ENCODE measurements at regions not wholly inside any gene's neighbourhood (a gene's known extent, or its start where the extent isn't known, plus 50 kb on each side); places are given as distances from the start of the nearest gene placed in this dataset.
"Not testable (repeated sequence)": the region's sequence is repeated elsewhere in the genome, so short reads cannot be mapped to it uniquely, and the experiment has no call there.

DNA sequence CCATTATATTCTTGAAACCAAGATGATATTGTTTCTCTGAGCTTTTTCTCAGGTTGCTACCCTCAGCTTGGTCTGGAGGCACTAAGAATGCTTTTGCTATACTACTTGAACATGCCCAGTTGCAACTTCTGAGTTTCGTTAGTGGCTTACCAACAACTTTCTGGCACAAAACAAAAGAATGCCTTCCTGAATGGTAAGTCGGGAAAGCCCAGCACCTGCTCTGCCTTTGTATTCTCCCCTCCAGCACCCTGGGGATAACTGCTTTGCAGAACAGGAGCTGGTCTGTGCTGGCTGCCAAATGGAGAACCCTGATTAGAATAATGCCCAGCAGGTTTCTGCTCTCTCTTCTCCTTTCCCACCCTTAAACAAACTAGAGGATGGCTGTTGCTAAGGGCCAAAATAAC is 149.3 kb downstream of the TGFB2 start:
- no peak for DNase-seq (ENCODE audit: low read depth in 2 of 3, low spot score in 2 of 3)

GRCh38 chr1:218495931-218496330 is 150.8 kb downstream of the TGFB2 start:
- no peak for DNase-seq (ENCODE audit: low read depth in 2 of 3, low spot score in 2 of 3)

GRCh38 chr1:218496561-218496960 is 151.4 kb downstream of the TGFB2 start:
- no peak for DNase-seq (ENCODE audit: low read depth in 2 of 3, low spot score in 2 of 3)

- DNase-seq (ENCODE audit: low read depth in 2 of 3, low spot score in 2 of 3) = no peak
These were observed 153.2 kb downstream of the TGFB2 start for GRCh38 chr1:218498056-218498938.

DNA sequence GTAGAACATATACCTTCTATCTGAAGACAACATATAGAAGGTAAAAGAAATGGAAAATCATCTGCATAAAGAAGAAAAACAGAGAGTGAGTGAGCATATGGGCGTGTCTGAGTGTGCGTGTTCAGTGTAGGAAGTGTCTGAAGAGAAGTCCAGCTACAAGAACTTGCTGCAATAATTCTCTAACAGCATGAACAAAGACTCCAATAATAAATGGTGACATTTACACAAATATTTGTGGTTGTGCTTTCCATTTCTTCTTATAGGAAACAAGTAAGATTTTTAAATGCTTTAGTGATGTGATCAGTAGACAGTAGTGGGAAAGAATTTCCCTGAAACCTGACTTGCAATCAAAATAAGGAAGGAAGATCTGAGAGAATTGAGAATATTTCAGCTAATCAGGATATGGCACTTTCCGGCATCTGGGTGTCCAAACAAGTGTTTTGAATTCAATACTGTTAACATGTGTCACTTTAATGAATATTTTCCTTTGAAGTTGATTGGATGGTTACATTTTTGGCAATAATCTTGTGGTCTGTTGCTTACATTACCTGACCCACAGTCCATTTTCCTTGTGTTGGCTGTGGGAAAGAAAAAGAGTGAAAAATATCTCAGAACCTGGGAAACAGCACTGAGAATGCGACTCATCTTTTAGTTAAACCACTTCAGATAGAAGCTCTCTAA is 154.0 kb downstream of the TGFB2 start:
- peak in 2 of 3 donors; percentile 12 to 28 for DNase-seq (ENCODE audit: low read depth in 2 of 3, low spot score in 2 of 3)

- DNase-seq (ENCODE audit: low read depth in 2 of 3, low spot score in 2 of 3) = no peak
These were observed 154.8 kb downstream of the TGFB2 start for GRCh38 chr1:218499911-218500310.

DNA sequence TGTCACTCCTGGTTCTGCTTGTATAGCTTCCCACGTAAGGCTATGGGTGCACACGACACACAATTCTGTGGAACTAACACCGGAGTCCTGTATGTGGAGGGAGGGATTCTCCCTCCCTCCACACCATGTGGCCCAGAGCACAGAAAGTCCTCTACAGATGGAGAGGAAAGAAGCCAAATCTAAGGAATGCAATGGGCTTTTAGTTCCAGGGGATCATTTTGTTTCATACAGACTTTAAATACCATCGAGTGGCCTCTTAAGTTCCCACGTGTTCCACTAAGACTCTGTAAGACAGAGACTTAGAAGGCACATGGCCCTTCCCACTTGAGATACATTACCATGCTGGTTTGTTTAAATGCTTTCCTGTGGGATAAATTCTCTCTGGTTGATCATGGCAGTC is 156.0 kb downstream of the TGFB2 start:
- DNase-seq (ENCODE audit: low read depth in 2 of 3, low spot score in 2 of 3) = no peak

- no peak for DNase-seq (ENCODE audit: low read depth in 2 of 3, low spot score in 2 of 3)
These were observed 157.2 kb downstream of the TGFB2 start for GRCh38 chr1:218502383-218502782.

DNA sequence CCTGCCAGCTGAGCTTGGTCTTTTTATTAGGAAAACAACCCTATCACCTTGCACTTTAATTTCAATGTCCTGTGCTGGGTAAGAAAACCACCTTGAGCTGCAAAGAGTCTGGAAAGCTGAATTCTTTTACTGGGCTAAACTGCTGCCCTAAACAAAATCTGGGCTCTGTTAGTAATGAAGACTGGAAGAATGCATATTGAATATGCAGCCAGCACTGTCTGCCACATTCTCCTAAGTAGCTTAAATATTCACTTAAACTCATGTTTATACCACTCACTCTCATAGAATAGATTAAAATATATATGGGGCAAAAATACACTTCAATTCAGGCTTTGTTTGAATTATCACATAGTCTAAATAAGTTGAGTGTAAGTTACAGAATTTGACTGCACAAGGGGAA is 158.0 kb downstream of the TGFB2 start:
- DNase-seq (ENCODE audit: low read depth in 2 of 3, low spot score in 2 of 3) = no peak

DNA sequence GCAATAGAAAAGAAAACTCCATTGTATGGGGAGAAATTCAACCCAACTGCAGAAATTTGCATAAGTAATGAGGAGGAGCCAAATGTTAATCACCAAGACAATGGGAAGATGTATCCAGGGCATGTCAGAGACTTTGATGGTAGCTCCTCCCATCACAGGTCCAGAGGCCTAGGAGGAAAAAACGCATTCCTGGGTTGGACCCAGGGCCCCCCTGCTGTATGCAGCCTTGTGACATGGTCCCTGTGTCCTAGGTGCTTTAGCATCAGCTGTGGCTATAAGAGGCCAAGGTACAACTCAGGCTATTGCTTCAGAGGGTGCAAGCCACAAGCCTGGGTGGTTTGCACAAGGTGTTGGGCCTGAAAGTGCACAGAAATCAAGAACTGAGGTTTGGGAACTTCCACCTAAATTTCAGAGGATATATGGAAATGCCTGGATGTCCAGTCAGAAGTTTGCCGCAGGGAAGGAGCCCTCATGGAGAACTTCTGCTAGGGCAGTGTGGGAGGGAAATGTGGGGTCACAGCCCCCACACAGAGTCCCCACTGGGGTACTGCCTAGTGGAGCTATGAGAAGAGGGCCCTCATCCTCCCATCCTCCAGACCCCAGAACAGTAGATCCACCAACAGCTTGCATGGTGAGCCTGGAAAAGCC is 162.3 kb downstream of the TGFB2 start:
- no peak for DNase-seq (ENCODE audit: low read depth in 2 of 3, low spot score in 2 of 3)

- DNase-seq (ENCODE audit: low read depth in 2 of 3, low spot score in 2 of 3) = no peak
These were observed 165.1 kb downstream of the TGFB2 start for GRCh38 chr1:218510153-218510772.

DNA sequence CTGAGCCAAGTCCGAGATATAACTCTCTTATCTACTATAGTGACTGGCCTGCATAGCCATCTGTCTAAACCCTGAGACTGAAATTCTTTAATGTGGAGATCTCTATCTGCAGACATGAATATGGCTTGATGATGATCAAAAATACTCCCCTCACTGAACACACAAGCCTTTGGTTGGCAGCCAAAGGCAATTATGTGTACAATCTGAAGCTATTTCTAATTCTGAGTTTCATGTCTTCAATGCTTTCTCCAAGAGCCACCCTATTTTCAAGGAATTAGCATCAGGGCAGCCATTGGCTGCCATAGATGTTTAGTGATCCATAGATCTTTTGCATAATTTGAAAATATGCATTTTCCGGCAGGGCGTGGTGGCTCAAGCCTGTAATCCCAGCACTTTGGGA is 168.2 kb downstream of the TGFB2 start:
- DNase-seq (ENCODE audit: low read depth in 2 of 3, low spot score in 2 of 3) = no peak

DNA sequence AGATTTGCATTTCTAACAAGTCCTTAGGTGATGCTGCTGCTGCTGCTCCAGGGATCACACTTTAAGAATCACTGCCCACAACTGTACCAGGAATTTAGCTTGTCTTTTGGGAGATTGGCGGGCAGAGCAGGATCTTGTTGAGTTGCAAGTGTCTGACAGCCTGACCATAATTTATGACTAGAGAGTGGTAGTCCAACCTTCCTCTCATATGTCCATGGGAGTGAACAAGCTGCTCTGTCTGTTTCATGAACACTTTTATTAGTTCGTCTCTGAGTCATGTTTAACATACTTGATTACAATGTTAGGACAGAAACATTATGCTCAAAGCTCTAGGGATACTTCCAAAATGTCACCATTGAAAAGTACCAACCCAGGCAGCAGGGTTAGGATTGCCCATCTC is 169.6 kb downstream of the TGFB2 start:
- no peak for DNase-seq (ENCODE audit: low read depth in 2 of 3, low spot score in 2 of 3)

- DNase-seq (ENCODE audit: low read depth in 2 of 3, low spot score in 2 of 3) = no peak
These were observed 171.4 kb downstream of the TGFB2 start for GRCh38 chr1:218516526-218516925.

DNA sequence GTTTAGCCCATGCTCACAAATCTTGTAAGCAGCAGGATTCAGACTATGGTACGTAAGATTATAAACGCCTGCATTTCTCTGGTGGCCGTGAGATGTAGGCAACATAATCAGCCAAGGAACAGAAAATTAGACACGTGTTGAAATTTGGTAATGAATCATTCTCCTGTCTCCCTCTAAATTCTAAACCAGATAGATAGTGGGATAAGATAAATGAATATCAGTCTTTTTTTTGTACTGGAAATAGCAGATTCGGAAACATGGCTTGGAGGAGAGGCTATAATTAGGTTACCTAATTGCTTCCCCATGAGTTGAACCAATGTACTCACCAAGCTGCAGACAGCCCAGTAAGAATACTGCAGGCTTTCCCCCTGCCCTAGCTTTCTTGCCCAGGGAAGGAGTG is 172.3 kb downstream of the TGFB2 start:
- DNase-seq (ENCODE audit: low read depth in 2 of 3, low spot score in 2 of 3) = no peak

DNA sequence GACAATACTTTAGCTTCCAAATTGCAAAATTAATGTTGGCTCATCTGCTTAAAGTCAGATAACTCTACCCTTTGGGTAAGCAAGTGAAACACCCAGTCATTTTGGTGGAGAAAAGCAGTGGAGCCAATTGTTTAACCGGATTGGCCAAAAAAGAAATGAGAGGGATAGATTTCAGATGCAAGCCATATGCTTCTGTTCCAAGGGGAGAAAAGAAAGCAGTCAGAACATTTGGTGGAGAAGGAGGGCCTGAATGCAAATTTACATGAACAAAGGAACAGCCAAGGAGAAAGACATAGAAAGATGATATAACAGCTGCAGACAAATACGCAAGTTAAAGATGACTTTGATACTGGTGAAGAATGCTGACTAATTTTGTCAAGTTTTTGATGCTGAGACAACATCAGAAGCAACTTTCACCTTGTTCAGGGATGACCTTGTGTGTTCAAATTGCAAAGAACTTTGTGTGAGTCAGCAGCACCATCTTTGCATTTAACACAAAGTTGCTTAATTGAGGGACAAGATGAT is 173.1 kb downstream of the TGFB2 start:
- DNase-seq (ENCODE audit: low read depth in 2 of 3, low spot score in 2 of 3) = no peak

GRCh38 chr1:218520646-218521045 is 175.5 kb downstream of the TGFB2 start:
- not testable (repeated sequence) for DNase-seq (ENCODE audit: low read depth in 2 of 3, low spot score in 2 of 3)

DNA sequence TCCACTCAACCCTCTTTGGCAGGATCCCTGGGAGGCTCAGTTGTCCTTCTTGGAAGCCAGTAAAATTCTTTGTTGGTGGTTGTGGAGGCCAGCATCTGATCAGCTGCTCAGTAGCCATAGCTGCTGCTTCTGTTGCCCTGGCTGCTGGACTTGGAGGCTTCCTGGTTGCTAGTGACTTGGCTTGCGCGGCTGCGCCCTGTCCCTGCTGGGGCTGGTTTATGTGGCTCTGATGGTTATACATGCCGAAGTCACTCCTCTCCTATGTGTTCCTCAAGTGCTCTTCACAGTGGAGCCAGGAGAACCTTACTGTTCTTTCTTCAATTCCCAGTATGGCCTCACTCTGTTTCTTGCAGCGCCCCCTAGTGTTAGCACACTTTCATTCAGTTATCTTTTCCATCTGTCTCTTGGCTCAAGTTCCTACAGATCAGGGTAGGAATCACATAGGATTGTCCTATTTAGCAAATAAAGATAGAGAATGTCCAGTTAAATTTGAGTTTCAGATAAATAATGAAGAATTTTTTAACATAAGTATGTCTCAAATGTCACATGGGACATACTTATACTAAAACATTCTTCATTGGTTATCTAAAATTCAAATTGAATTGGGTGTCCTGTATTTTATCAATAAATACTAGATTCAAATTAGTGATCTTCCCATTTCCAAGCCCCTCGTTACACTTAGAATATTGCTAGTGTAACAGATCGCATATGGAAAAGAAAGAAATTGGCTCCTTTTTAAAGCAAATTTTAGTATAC is 176.5 kb downstream of the TGFB2 start:
- DNase-seq (ENCODE audit: low read depth in 2 of 3, low spot score in 2 of 3) = peak; percentile 2 to 76 (median 40)

DNA sequence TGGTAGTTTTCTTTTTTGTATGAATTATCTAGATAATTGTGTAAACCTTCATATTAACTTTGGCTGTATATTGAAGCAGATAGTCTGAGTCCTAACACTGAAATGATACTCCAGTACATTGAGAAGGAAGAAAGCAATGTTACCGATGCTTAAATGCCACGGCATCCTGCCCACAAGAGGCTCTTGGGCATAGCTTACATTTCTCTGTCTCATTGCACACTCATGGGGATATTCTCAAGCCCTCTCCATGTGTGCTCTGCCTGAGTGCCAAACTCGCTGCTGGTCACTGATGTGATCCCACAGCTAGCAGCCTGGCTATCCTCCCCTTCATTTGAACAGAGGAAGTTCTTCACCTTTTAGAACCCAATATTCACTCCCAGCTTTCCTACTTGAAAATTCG is 179.4 kb downstream of the TGFB2 start:
- DNase-seq (ENCODE audit: low read depth in 2 of 3, low spot score in 2 of 3) = no peak

- no peak for DNase-seq (ENCODE audit: low read depth in 2 of 3, low spot score in 2 of 3)
These were observed 179.9 kb downstream of the TGFB2 start for GRCh38 chr1:218525031-218525430.
